ENCODE measurements at regions not wholly inside any gene's neighbourhood (a gene's known extent, or its start where the extent isn't known, plus 50 kb on each side); places are given as distances from the start of the nearest gene placed in this dataset.

GRCh38 chr16:77062878-77063675 is 127.9 kb upstream of the MON1B start:
- CTCF ChIA-PET = no interaction called here
- ATAC-seq (ENCODE audit: low read depth) (no peak), DNase-seq (no peak)
- no peak overlapping the region for H3K4me3 Mint-ChIP-seq
- POLR2A ChIA-PET = no interaction called here
- H3K9me3 Mint-ChIP-seq = no peaks in the 10 kb centered on the region
- intact Hi-C loops (cut with micrococcal nuclease) = no loop called here
- no peak for TF ChIP-seq CTCF (IDR thresholded peaks at IDR 0.05)
- peaks cover 2% of the 10 kb centered on the region for H3K4me1 Mint-ChIP-seq
- H3K27ac Mint-ChIP-seq = no peak overlapping the region
- H3K27me3 Mint-ChIP-seq = peaks cover 8% of the 10 kb centered on the region
- no peaks in the 10 kb centered on the region for H3K36me3 Mint-ChIP-seq (ENCODE audit: low read depth)

- Mint-ChIP-seq H3K36me3 (ENCODE audit: low read depth) (no peaks in the 10 kb centered on the region), H3K9me3 (no peaks in the 10 kb centered on the region), H3K27me3 (peaks cover 8% of the 10 kb centered on the region), H3K4me3 (no peak overlapping the region), H3K4me1 (peaks cover 2% of the 10 kb centered on the region), H3K27ac (no peak overlapping the region)
- no peak for TF ChIP-seq CTCF (IDR thresholded peaks at IDR 0.05)
- ChIA-PET POLR2A (no interaction called here), CTCF (no interaction called here)
- intact Hi-C loops (cut with micrococcal nuclease) = no loop called here
- no peak for DNase-seq
- ATAC-seq (ENCODE audit: low read depth) = no peak
Observed at GRCh38 chr16:77063676-77064016, 127.3 kb upstream of the MON1B start.

- TF ChIP-seq CTCF (IDR thresholded peaks at IDR 0.05) = no peak
- peaks cover 2% of the 10 kb centered on the region for H3K4me1 Mint-ChIP-seq
- intact Hi-C loops (cut with micrococcal nuclease) = no loop called here
- no peak for DNase-seq
- peaks cover 8% of the 10 kb centered on the region for H3K27me3 Mint-ChIP-seq
- CTCF ChIA-PET = no interaction called here
- ATAC-seq (ENCODE audit: low read depth) = no peak
- H3K36me3 Mint-ChIP-seq (ENCODE audit: low read depth) = no peaks in the 10 kb centered on the region
- no peaks in the 10 kb centered on the region for H3K9me3 Mint-ChIP-seq
- POLR2A ChIA-PET = no interaction called here
- no peak overlapping the region for H3K27ac Mint-ChIP-seq
- H3K4me3 Mint-ChIP-seq = no peak overlapping the region
Observed at GRCh38 chr16:77064037-77064436, 127.0 kb upstream of the MON1B start.

GRCh38 chr16:77066896-77067496 is 124.0 kb upstream of the MON1B start:
- H3K9me3 Mint-ChIP-seq = no peaks in the 10 kb centered on the region
- no peak for DNase-seq
- ChIA-PET POLR2A (no interaction called here), CTCF (no interaction called here)
- intact Hi-C loops (cut with micrococcal nuclease) = no loop called here
- H3K27me3 Mint-ChIP-seq = peaks cover 8% of the 10 kb centered on the region
- peaks cover 2% of the 10 kb centered on the region for H3K4me1 Mint-ChIP-seq
- no peak overlapping the region for H3K27ac Mint-ChIP-seq
- H3K36me3 Mint-ChIP-seq (ENCODE audit: low read depth) = no peaks in the 10 kb centered on the region
- no peak overlapping the region for H3K4me3 Mint-ChIP-seq
- no peak for ATAC-seq (ENCODE audit: low read depth)
- TF ChIP-seq CTCF (IDR thresholded peaks at IDR 0.05) = no peak

- Mint-ChIP-seq H3K27me3 (peaks cover 8% of the 10 kb centered on the region), H3K36me3 (ENCODE audit: low read depth) (no peaks in the 10 kb centered on the region), H3K4me3 (no peak overlapping the region), H3K4me1 (peaks cover 2% of the 10 kb centered on the region), H3K27ac (no peak overlapping the region), H3K9me3 (no peaks in the 10 kb centered on the region)
- TF ChIP-seq CTCF (IDR thresholded peaks at IDR 0.05) = no peak
- POLR2A ChIA-PET = no interaction called here
- no peak for DNase-seq
- intact Hi-C loops (cut with micrococcal nuclease) = no loop called here
- CTCF ChIA-PET = no interaction called here
- no peak for ATAC-seq (ENCODE audit: low read depth)
Observed at GRCh38 chr16:77067900-77068299, 123.1 kb upstream of the MON1B start.

Measured in activated B cell treated with CpG ODN at 0.5 μM for 24 hours (primary cell).